BLaER1 treated with 17β-estradiol and CSF1 and Interleukin-3, amounts not matched to agents 10 nM and 100 nM (cell line): ENCODE measurements at regions not wholly inside any gene's neighbourhood (a gene's known extent, or its start where the extent isn't known, plus 50 kb on each side); places are given as distances from the start of the nearest gene placed in this dataset.
A peak's percentile ranks its signal among the peaks of the same experiment; 100 is the strongest.

Experiments used
- H3K27ac ChIP-seq, 11 experiments: shearing (Covaris generic); formaldehyde crosslinking; 2 replicates each; pipeline ENCODE4 v1.8.1; 2022
- H3K27me3 ChIP-seq, 11 experiments: shearing (Covaris generic); formaldehyde crosslinking; 2 replicates each; pipeline ENCODE4 v1.8.1; 2022
- H3K36me3 ChIP-seq, 11 experiments: shearing (Covaris generic); formaldehyde crosslinking; 2 replicates each; pipeline ENCODE4 v1.8.1; 2022
- H3K4me1 ChIP-seq, 10 experiments: shearing (Covaris generic); formaldehyde crosslinking; 2 replicates each; pipeline ENCODE4 v1.8.1; 2022
- H3K4me2 ChIP-seq, 11 experiments: shearing (Covaris generic); formaldehyde crosslinking; 2 replicates each; pipeline ENCODE4 v1.8.1; 2022
- H3K4me3 ChIP-seq, 10 experiments: shearing (Covaris generic); formaldehyde crosslinking; 2 replicates each; pipeline ENCODE4 v1.8.1; 2022
- H3K9ac ChIP-seq, 11 experiments: shearing (Covaris generic); formaldehyde crosslinking; 2 replicates each; pipeline ENCODE4 v1.8.1; 2022
- H3K9me3 ChIP-seq, 11 experiments: shearing (Covaris generic); formaldehyde crosslinking; replicated peaks in 1 of 11; 2 replicates each; pipeline ENCODE4 v1.8.1; 2022
- H4K20me1 ChIP-seq, 11 experiments: shearing (Covaris generic); formaldehyde crosslinking; 2 replicates each; pipeline ENCODE4 v1.8.1; 2022
- Cebpa-rat ChIP-seq, 11 experiments: shearing (Covaris generic); IDR thresholded peaks; 2 replicates each; pipeline ENCODE4 v1.8.1; 2022

- H3K9me3 ChIP-seq: peaks cover 0 to 6% (median 0%) of the 10 kb centered on the region in 11 experiments; a peak in 1 of 22 replicates
- no peaks in the 10 kb centered on the region for H3K36me3 ChIP-seq
- H4K20me1 ChIP-seq: no peaks in the 10 kb centered on the region
- H3K27me3 ChIP-seq: no peaks in the 10 kb centered on the region
- no peak overlapping the region for H3K9ac ChIP-seq
- H3K4me3 ChIP-seq: no peak overlapping the region
- TF ChIP-seq Cebpa-rat (IDR thresholded peaks at IDR 0.05): no peak
- no peak overlapping the region for H3K27ac ChIP-seq
- peaks cover 0 to 20% (median 0%) of the 10 kb centered on the region in 10 experiments; a peak in 6 of 20 replicates for H3K4me1 ChIP-seq
- no peak overlapping the region for H3K4me2 ChIP-seq
These were observed 71.8 kb upstream of the EXOC1L start for GRCh38 chr4:55747793-55748192.

DNA sequence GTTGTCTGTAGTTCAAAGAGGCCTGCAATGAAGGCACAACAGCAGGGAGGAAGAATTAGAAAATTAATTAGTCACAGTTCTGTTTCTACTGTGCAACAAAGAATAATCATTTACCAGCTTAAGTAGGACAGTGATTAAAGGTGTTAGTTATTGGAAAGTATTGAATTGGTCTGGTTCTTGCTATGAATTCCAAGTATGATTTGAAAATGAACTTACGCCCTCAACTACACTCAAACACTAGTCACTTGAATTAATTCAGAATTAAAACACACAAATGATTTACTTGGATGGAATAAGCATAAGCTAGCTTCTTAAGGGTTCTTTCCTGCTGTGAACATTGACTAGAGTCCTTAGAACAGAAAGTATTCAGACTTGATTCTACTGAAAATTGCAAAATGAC is 69.9 kb upstream of the EXOC1L start:
- no peak overlapping the region for H3K27ac ChIP-seq
- peak overlapping the region in 2 of 11 experiments; percentile 50 to 52; a peak in 4 of 22 replicates for H3K4me2 ChIP-seq
- peaks cover 0 to 28% (median 0%) of the 10 kb centered on the region in 10 experiments; a peak in 6 of 20 replicates for H3K4me1 ChIP-seq
- H3K4me3 ChIP-seq: no peak overlapping the region
- no peaks in the 10 kb centered on the region for H3K36me3 ChIP-seq
- H3K9ac ChIP-seq: no peak overlapping the region
- peaks cover 0 to 6% (median 0%) of the 10 kb centered on the region in 11 experiments; a peak in 1 of 22 replicates for H3K9me3 ChIP-seq
- H3K27me3 ChIP-seq: no peaks in the 10 kb centered on the region
- H4K20me1 ChIP-seq: no peaks in the 10 kb centered on the region
- no peak for TF ChIP-seq Cebpa-rat (IDR thresholded peaks at IDR 0.05)

- Histone ChIP-seq H3K4me1 (peaks cover 0 to 29% (median 1%) of the 10 kb centered on the region in 10 experiments; a peak in 12 of 20 replicates), H3K27me3 (no peaks in the 10 kb centered on the region), H3K4me2 (peak overlapping the region in 3 of 11 experiments; percentile 24 to 58 (median 51); a peak in 5 of 22 replicates), H4K20me1 (no peaks in the 10 kb centered on the region), H3K36me3 (no peaks in the 10 kb centered on the region), H3K4me3 (no peak overlapping the region), H3K27ac (peak overlapping the region in 2 of 11 experiments; percentile 50; a peak in 4 of 22 replicates), H3K9me3 (peaks cover 0 to 6% (median 0%) of the 10 kb centered on the region in 11 experiments; a peak in 1 of 22 replicates), H3K9ac (no peak overlapping the region)
- TF ChIP-seq Cebpa-rat (IDR thresholded peaks at IDR 0.05): no peak
These were observed 66.8 kb upstream of the EXOC1L start for GRCh38 chr4:55752810-55753209.

DNA sequence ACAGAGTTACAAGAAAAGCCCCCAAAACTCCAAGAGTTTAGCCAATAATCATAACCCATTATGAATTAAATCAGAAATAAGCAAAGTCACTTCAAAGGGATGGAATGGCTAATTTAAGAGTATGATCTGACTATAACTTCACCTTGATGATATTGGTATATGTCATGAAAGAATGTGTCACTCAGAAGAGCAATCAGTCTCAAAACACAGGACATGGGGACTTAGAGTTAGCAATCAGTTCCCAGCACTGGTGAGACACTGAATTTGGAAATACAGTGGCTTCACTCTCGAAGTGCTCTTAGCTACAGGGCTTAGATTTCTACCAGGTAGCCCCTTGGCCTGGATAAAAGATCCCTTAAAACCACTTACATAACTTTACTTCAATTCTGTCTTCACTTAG is 65.7 kb upstream of the EXOC1L start:
- TF ChIP-seq Cebpa-rat (IDR thresholded peaks at IDR 0.05): no peak
- H3K4me2 ChIP-seq: no peak overlapping the region
- H3K4me3 ChIP-seq: no peak overlapping the region
- no peaks in the 10 kb centered on the region for H3K36me3 ChIP-seq
- H4K20me1 ChIP-seq: no peaks in the 10 kb centered on the region
- H3K9ac ChIP-seq: no peak overlapping the region
- no peaks in the 10 kb centered on the region for H3K27me3 ChIP-seq
- peaks cover 5 to 33% (median 12%) of the 10 kb centered on the region in 10 experiments; a peak in 17 of 20 replicates for H3K4me1 ChIP-seq
- H3K9me3 ChIP-seq: peaks cover 0 to 6% (median 0%) of the 10 kb centered on the region in 11 experiments; a peak in 1 of 22 replicates
- H3K27ac ChIP-seq: no peak overlapping the region

- H3K27me3 ChIP-seq: no peaks in the 10 kb centered on the region
- H4K20me1 ChIP-seq: no peaks in the 10 kb centered on the region
- H3K4me3 ChIP-seq: no peak overlapping the region
- no peaks in the 10 kb centered on the region for H3K36me3 ChIP-seq
- TF ChIP-seq Cebpa-rat (IDR thresholded peaks at IDR 0.05): no peak
- H3K4me1 ChIP-seq: peaks cover 5 to 27% (median 15%) of the 10 kb centered on the region in 10 experiments; a peak in 17 of 20 replicates
- no peak overlapping the region for H3K4me2 ChIP-seq
- H3K9me3 ChIP-seq: peaks cover 0 to 6% (median 0%) of the 10 kb centered on the region in 11 experiments; a peak in 1 of 22 replicates
- no peak overlapping the region for H3K9ac ChIP-seq
- no peak overlapping the region for H3K27ac ChIP-seq
These were observed 64.7 kb upstream of the EXOC1L start for GRCh38 chr4:55754754-55755350.

- Histone ChIP-seq H3K9me3 (no peaks in the 10 kb centered on the region), H3K36me3 (no peaks in the 10 kb centered on the region), H4K20me1 (no peaks in the 10 kb centered on the region), H3K27ac (no peak overlapping the region), H3K9ac (no peak overlapping the region), H3K4me1 (peaks cover 5 to 27% (median 15%) of the 10 kb centered on the region in 10 experiments; a peak in 17 of 20 replicates), H3K4me3 (no peak overlapping the region), H3K4me2 (no peak overlapping the region), H3K27me3 (no peaks in the 10 kb centered on the region)
- no peak for TF ChIP-seq Cebpa-rat (IDR thresholded peaks at IDR 0.05)
These were observed 63.4 kb upstream of the EXOC1L start for GRCh38 chr4:55756208-55756607.

DNA sequence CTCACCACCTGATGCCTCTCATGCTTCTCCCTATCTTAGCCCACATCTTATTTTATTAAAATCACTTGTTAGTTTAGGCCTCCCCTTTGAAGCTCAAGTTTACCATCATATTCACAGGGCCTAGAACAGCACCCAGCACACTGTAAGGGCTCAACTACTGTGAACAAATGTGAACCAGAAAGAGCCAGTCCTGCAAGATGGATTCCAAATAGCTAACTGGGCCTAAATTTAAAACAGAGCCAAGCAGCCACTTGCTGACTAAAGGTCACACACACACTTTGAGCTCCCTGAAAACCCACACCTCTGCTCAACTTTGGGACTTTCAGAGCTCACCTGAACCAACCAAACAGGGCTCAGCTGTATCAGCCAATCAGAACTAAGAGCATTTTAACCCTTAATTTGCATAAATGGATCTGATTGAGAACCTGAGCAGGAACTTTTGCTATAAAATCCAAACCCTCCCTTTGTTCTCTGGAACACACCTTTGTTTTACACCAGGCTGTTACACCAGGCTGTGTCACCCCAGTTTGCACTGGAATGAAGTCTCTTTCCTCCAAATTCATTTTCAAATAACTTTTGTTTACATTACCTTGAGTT is 62.1 kb upstream of the EXOC1L start:
- no peaks in the 10 kb centered on the region for H4K20me1 ChIP-seq
- H3K9me3 ChIP-seq: no peaks in the 10 kb centered on the region
- no peak overlapping the region for H3K9ac ChIP-seq
- peaks cover 5 to 23% (median 15%) of the 10 kb centered on the region in 10 experiments; a peak in 17 of 20 replicates for H3K4me1 ChIP-seq
- no peaks in the 10 kb centered on the region for H3K36me3 ChIP-seq
- peak overlapping the region in 3 of 11 experiments; percentile 38 to 71 (median 50); a peak in 4 of 22 replicates for H3K4me2 ChIP-seq
- peak overlapping the region in 3 of 11 experiments; percentile 35 to 48 (median 48); a peak in 5 of 22 replicates for H3K27ac ChIP-seq
- H3K4me3 ChIP-seq: no peak overlapping the region
- H3K27me3 ChIP-seq: no peaks in the 10 kb centered on the region
- TF ChIP-seq Cebpa-rat (IDR thresholded peaks at IDR 0.05): no peak

DNA sequence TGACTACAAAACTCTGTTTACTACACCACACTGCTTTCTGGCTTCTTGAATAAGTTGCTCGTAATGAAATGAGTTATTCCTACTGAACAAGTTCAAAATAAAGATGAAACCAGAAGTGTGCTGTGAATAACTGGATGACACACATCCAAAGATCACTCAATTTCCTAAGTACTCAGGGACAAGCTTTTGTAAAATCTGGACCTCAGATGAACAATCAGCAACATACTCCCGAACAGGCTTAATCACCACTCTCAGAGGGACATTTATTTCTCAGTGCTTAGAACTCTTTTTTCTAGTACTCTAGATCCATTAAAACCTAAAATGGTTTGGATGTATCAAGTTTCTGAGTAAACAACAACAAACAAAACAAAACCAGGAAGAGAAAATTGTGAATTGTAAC is 61.5 kb upstream of the EXOC1L start:
- TF ChIP-seq Cebpa-rat (IDR thresholded peaks at IDR 0.05): no peak
- peak overlapping the region in 8 of 11 experiments; percentile 17 to 71 (median 39); a peak in 12 of 22 replicates for H3K4me2 ChIP-seq
- 0 out of 22 replicates have a peak overlapping the region, but pooled peaks of 1 of the 11 experiments have one; percentile 31 for H3K9ac ChIP-seq
- H3K4me1 ChIP-seq: peaks cover 5 to 17% (median 14%) of the 10 kb centered on the region in 10 experiments; a peak in 17 of 20 replicates
- H3K36me3 ChIP-seq: no peaks in the 10 kb centered on the region
- H3K9me3 ChIP-seq: no peaks in the 10 kb centered on the region
- H3K27ac ChIP-seq: peak overlapping the region in 6 of 11 experiments; percentile 2 to 48 (median 20); a peak in 9 of 22 replicates
- no peak overlapping the region for H3K4me3 ChIP-seq
- H3K27me3 ChIP-seq: no peaks in the 10 kb centered on the region
- no peaks in the 10 kb centered on the region for H4K20me1 ChIP-seq

GRCh38 chr4:55758570-55758969 is 61.0 kb upstream of the EXOC1L start:
- Histone ChIP-seq H3K9ac (0 out of 22 replicates have a peak overlapping the region, but pooled peaks of 1 of the 11 experiments have one; percentile 31), H3K4me2 (peak overlapping the region in 9 of 11 experiments; percentile 17 to 71 (median 38); a peak in 16 of 22 replicates), H3K27me3 (no peaks in the 10 kb centered on the region), H4K20me1 (no peaks in the 10 kb centered on the region), H3K4me3 (no peak overlapping the region), H3K9me3 (no peaks in the 10 kb centered on the region), H3K27ac (peak overlapping the region in 6 of 11 experiments; percentile 2 to 48 (median 20); a peak in 8 of 22 replicates), H3K36me3 (no peaks in the 10 kb centered on the region), H3K4me1 (peaks cover 5 to 16% (median 12%) of the 10 kb centered on the region in 10 experiments; a peak in 16 of 20 replicates)
- TF ChIP-seq Cebpa-rat (IDR thresholded peaks at IDR 0.05): no peak
